ENCODE measurements at regions not wholly inside any gene's neighbourhood (a gene's known extent, or its start where the extent isn't known, plus 50 kb on each side); places are given as distances from the start of the nearest gene placed in this dataset.

DNA sequence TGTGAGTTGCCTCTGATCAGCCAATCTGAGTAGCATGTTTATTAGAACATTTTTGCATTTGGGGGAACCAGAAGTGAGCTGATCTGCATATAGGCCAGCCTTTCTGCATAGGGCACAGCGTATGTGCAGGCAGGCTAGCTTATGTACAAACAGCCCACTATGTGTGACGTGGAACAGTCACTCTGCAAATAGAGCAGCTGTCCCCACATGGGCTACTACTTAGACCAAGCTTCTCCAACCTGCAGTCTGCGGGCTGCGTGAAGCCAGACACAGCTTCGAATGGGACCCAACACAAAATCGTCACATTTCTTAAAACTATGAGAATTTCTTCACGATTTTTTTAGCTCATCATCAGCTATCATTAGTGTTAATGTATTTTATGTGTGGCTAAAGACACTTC is 134.1 kb upstream of the FAM20C start:
- no peak for DNase-seq (ENCODE audit: low read depth)
- H3K4me3 ChIP-seq (ENCODE audit: control insufficient read depth, low read depth, low read length), result no peak overlapping the region
- TF ChIP-seq, protein P1, sequence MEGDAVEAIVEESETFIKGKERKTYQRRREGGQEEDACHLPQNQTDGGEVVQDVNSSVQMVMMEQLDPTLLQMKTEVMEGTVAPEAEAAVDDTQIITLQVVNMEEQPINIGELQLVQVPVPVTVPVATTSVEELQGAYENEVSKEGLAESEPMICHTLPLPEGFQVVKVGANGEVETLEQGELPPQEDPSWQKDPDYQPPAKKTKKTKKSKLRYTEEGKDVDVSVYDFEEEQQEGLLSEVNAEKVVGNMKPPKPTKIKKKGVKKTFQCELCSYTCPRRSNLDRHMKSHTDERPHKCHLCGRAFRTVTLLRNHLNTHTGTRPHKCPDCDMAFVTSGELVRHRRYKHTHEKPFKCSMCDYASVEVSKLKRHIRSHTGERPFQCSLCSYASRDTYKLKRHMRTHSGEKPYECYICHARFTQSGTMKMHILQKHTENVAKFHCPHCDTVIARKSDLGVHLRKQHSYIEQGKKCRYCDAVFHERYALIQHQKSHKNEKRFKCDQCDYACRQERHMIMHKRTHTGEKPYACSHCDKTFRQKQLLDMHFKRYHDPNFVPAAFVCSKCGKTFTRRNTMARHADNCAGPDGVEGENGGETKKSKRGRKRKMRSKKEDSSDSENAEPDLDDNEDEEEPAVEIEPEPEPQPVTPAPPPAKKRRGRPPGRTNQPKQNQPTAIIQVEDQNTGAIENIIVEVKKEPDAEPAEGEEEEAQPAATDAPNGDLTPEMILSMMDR (conservative IDR thresholded peaks at IDR 0.05; ENCODE audit: control insufficient read depth, insufficient read depth, low read depth, low read length), result no peak

DNA sequence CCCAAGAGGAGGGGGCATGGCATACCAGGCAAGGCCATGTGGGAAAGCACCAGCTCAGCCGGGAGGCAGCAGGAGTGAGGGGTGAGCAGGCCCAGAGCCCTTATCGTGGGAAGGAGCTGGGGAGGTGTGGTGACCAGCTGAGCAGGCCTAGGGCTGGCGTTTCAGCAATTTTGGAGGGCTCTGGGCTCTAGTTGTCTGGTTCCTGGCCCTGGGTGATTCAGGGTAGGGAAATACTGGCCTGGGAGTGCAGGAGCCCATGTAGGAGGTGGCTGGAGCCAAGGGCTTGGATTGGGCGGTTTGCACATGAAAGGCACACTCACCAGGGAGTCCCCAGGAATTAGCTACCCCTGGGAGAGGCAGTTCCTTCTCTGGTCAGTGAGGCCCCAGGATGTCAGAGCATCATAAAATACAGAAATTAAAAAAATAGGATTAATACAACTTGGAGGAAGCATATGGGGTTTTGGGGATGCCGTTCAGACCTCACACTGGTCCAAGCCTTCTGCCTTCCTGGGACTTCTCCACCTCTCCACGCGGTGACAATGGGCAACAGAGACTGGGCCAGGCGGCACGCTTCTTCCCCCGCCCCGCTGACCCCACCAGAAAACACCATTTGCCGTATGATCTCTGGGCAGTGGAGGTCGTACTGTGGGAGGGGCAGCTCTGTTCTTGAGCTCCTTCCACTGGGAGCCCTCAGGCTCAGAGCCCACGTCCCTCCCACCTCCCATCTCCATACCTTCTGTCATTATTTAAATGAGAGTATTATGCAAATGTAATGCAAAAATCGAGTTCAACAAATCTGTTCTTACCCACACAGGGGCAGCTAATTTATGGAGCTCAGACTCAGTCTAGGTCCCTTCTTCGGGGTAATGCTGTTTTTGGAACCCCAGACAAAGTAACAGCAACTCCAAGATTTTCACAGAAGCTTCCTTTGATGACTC is 133.0 kb upstream of the FAM20C start:
- H3K4me3 ChIP-seq (ENCODE audit: control insufficient read depth, low read depth, low read length), result no peak overlapping the region
- no peak for DNase-seq (ENCODE audit: low read depth)
- TF ChIP-seq, protein P1 (conservative IDR thresholded peaks at IDR 0.05; ENCODE audit: control insufficient read depth, insufficient read depth, low read depth, low read length), result no peak

DNA sequence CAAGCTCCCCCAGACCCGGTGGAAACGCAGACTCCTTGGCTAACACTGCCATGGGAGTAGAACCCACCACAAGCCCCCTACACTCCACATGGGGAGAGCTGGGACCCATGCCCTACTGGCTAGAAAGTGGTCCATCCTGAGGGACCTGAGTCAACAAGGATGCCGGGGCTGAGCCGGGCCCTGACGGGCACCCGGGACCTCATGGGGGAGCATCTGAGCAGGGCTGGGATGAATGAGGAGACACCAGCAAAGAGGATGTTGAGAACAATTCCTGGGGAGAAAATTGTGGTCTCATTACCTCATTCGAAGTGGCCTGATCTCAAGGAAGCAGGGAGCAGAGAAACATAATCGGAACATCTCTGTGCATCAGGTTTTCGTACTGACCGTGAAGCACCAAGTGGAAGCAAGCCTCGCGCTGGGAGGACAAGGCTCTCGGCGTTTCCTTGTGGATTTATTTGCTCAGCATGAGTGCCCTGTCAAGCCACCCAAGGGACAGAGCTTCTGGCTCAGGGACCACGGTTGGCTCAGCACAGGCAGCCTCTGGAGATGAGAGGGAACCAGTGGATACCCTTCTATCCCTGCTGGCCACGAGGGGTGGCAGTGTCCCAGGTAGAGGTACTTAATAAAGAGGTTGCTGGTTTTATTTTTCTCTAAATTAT is 132.2 kb upstream of the FAM20C start:
- DNase-seq (ENCODE audit: low read depth), result no peak
- H3K4me3 ChIP-seq (ENCODE audit: control insufficient read depth, low read depth, low read length), result no peak overlapping the region
- TF ChIP-seq, protein P1 (conservative IDR thresholded peaks at IDR 0.05; ENCODE audit: control insufficient read depth, insufficient read depth, low read depth, low read length), result no peak

DNA sequence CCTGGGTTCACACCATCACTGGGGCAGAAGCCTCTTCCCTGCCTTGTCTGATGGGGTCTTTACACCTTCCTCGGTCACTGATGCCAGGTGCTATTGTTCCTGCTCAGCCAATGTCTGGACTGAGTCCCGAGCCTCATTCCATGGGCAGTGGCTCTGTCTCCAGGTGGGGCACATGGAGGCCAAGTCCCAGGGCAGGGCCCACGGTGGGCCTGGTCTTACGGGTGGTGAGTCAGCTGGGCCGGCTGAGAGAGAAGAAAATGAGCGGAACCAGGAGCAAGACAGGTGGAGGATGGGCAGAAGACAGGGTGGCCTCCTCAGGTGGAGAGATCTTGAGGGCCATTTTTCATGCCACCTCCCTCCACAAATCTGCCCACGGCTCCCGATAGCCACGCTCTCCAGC is 131.7 kb upstream of the FAM20C start:
- DNase-seq (ENCODE audit: low read depth), result no peak
- TF ChIP-seq, protein P1 (conservative IDR thresholded peaks at IDR 0.05; ENCODE audit: control insufficient read depth, insufficient read depth, low read depth, low read length), result no peak
- no peak overlapping the region for H3K4me3 ChIP-seq (ENCODE audit: control insufficient read depth, low read depth, low read length)

DNA sequence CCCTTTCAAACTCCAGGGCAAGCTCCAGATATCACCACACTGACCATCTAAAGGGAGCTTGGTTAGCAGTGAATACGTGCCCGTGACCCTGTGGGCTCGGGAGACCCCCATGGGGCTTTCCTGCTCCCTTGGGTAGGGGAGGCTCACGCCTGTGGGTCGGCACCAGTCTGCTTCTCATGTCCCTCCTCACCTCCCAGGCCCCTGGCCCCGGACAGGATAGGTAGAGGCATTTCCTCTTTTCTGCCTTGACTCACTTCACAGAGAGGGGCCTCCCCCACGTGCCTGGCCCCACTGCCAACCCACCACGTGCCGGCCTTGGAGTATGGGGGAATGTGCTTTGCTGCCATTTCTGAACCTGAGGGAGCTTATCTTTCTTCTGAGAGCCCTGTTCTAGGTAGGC is 131.3 kb upstream of the FAM20C start:
- no peak overlapping the region for H3K4me3 ChIP-seq (ENCODE audit: control insufficient read depth, low read depth, low read length)
- TF ChIP-seq, protein P1 (conservative IDR thresholded peaks at IDR 0.05; ENCODE audit: control insufficient read depth, insufficient read depth, low read depth, low read length), result no peak
- DNase-seq (ENCODE audit: low read depth), result no peak

DNA sequence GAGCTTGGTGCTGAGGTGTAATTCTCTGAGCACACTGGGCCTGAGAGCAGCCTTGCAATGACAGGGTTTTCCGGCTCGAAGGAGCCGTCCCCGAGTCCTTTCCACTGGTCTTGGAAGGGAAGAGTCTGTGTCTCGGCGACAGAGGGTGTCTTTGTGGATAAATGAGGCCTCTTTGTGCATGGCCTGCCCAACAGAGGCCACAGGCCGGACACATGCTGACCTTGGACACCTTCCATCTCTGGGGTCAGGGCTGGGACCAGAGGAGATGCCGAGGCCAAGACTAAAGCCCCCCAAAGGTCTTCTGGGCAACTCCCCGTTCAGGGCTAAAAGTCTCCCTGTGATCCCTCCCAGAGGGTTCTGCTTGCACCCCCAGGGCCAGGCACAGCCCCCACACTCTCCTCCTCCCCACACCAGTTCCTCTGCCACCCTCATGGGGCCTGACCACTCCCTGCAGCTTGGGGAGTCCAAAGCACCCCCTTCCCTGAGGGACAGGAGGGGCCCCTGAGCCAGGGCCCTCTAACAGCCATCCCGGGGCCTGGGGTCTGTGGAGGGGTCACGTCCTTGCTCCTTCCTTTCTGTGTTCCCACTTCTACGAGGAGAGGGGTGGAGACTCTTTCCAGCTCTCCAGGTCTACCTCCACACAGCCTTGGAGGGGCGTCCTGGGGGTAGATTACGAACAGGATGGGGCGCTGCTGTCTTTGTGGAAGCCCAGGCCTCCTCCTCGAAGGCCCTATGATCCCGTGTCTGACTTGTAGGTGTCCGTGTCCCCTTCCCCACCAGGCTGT is 130.6 kb upstream of the FAM20C start:
- TF ChIP-seq, protein P1 (conservative IDR thresholded peaks at IDR 0.05; ENCODE audit: control insufficient read depth, insufficient read depth, low read depth, low read length), result no peak
- DNase-seq (ENCODE audit: low read depth), result no peak
- H3K4me3 ChIP-seq (ENCODE audit: control insufficient read depth, low read depth, low read length), result no peak overlapping the region

All from fibroblast of mammary gland (primary cell).